ENCODE measurements at regions not wholly inside any gene's neighbourhood (a gene's known extent, or its start where the extent isn't known, plus 50 kb on each side); places are given as distances from the start of the nearest gene placed in this dataset.
"Not testable (repeated sequence)": the region's sequence is repeated elsewhere in the genome, so short reads cannot be mapped to it uniquely, and the experiment has no call there.

GRCh38 chr9:107810461-107810961, 320.9 kb upstream of the KLF4 start:
- peak; percentile 18 for DNase-seq

GRCh38 chr9:107809871-107810460, 320.4 kb upstream of the KLF4 start:
- peak; percentile 34 for DNase-seq

GRCh38 chr9:107807183-107807582, 317.6 kb upstream of the KLF4 start:
- no peak for DNase-seq

GRCh38 chr9:107805201-107805600, 315.6 kb upstream of the KLF4 start:
- DNase-seq: no peak

- DNase-seq: no peak
Measured at GRCh38 chr9:107794259-107794658, 304.7 kb upstream of the KLF4 start.

- no peak for DNase-seq
Measured at GRCh38 chr9:107793541-107793940, 304.0 kb upstream of the KLF4 start.

- no peak for DNase-seq
Measured at GRCh38 chr9:107792596-107792995, 303.0 kb upstream of the KLF4 start.

GRCh38 chr9:107792006-107792405, 302.4 kb upstream of the KLF4 start:
- no peak for DNase-seq

- no peak for DNase-seq
Measured at GRCh38 chr9:107789001-107789700, 299.6 kb upstream of the KLF4 start.

GRCh38 chr9:107786561-107786960, 297.0 kb upstream of the KLF4 start:
- DNase-seq: no peak

- DNase-seq: peak; percentile 56
Measured at GRCh38 chr9:107784235-107784958, 294.8 kb upstream of the KLF4 start.

- no peak for DNase-seq
Measured at GRCh38 chr9:107782789-107783188, 293.2 kb upstream of the KLF4 start.

GRCh38 chr9:107782381-107782780, 292.8 kb upstream of the KLF4 start:
- DNase-seq: peak; percentile 23

GRCh38 chr9:107780960-107781359, 291.4 kb upstream of the KLF4 start:
- no peak for DNase-seq

GRCh38 chr9:107779731-107780130, 290.2 kb upstream of the KLF4 start:
- no peak for DNase-seq

- no peak for DNase-seq
Measured at GRCh38 chr9:107778661-107779060, 289.1 kb upstream of the KLF4 start.

GRCh38 chr9:107774099-107774498, 284.5 kb upstream of the KLF4 start:
- not testable (repeated sequence) for DNase-seq

- DNase-seq: no peak
Measured at GRCh38 chr9:107772988-107773387, 283.4 kb upstream of the KLF4 start.

- DNase-seq: no peak
Measured at GRCh38 chr9:107770716-107771115, 281.1 kb upstream of the KLF4 start.

- DNase-seq: no peak
Measured at GRCh38 chr9:107768224-107768623, 278.7 kb upstream of the KLF4 start.

GRCh38 chr9:107767711-107768110, 278.1 kb upstream of the KLF4 start:
- no peak for DNase-seq

GRCh38 chr9:107763469-107763868, 273.9 kb upstream of the KLF4 start:
- DNase-seq: not testable (repeated sequence)

GRCh38 chr9:107761307-107761706, 271.7 kb upstream of the KLF4 start:
- no peak for DNase-seq

Data from femur (tissue), 1 donor.